ENCODE measurements at regions not wholly inside any gene's neighbourhood (a gene's known extent, or its start where the extent isn't known, plus 50 kb on each side); places are given as distances from the start of the nearest gene placed in this dataset.
"Not testable (repeated sequence)": the region's sequence is repeated elsewhere in the genome, so short reads cannot be mapped to it uniquely, and the experiment has no call there.

DNA sequence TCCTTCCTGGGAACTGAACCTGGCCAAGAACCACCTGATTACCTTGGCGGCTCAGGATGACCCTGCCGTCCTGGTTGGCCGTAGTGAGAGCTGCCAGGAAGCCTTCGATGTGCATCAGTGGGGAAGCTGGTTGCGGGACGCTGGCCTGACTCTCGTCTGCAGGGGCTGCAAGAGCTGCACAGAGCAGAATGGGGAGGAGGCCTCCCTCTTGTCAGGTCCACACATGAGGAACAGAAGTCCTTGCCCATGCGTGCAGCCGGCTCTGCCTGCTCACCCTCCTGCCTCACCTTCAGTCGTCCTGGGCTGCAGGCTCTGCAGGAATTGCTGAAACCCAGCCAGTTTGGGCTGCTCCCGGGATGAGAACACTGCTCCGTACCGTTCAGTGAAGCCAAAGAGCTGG lies 182.3 kb downstream of the KLRB1 start:
- not testable (repeated sequence) for H3K79me2 ChIP-seq (replicated peaks; ENCODE audit: insufficient read depth); H3K4me2 ChIP-seq; H3K27ac ChIP-seq (ENCODE audit: low read depth); H3K4me3 Mint-ChIP-seq; H3K36me3 ChIP-seq (ENCODE audit: insufficient read depth); H3K27ac Mint-ChIP-seq; H3K4me1 Mint-ChIP-seq; H3K4me1 ChIP-seq (ENCODE audit: insufficient read depth); ATAC-seq; H3K9me3 Mint-ChIP-seq; H3K27me3 Mint-ChIP-seq (ENCODE audit: insufficient read depth, low read depth, poor library complexity); H2AFZ ChIP-seq; H3K9me2 ChIP-seq (ENCODE audit: insufficient read depth); H3K4me3 ChIP-seq; H3K27me3 ChIP-seq (ENCODE audit: insufficient read depth); H4K20me1 ChIP-seq (replicated peaks; ENCODE audit: insufficient read depth); H3F3A ChIP-seq (replicated peaks; ENCODE audit: low read depth); DNase-seq (ENCODE audit: low spot score)
- H3K36me3 Mint-ChIP-seq (ENCODE audit: low read depth): peaks cover 19% of the 10 kb centered on the region

DNA sequence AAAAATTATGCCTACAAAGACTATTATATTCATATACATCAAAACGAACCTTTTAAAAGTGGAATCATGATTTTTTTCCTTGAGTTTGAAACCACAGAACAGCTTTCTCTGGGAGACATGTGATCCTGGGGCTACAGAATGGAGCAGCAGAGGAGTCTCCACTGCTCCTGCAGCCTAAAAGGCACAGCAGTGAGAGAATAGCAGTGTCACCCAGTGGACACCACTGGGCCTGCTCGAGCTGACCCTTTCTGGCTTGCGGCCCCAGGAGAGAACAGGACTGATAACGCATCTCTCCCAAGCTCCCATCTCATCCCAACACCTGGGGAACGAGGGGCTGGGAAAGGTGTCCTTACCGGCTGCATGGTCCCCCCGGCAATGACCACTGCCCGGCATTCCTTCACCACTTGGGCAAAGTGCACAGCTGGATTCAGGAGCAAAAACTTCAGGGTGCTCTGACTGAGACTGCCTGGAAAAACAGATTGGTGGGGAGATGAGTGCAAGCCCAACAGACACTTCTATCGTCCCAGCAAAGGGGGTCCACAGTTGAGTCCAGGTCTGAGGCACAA lies 183.5 kb downstream of the KLRB1 start:
- DNase-seq (ENCODE audit: low spot score); H3K4me3 ChIP-seq; H3K36me3 ChIP-seq (ENCODE audit: insufficient read depth); H4K20me1 ChIP-seq (replicated peaks; ENCODE audit: insufficient read depth); H3F3A ChIP-seq (replicated peaks; ENCODE audit: low read depth); ATAC-seq; H3K79me2 ChIP-seq (replicated peaks; ENCODE audit: insufficient read depth); H3K4me1 ChIP-seq (ENCODE audit: insufficient read depth); H3K27me3 ChIP-seq (ENCODE audit: insufficient read depth); H3K27ac ChIP-seq (ENCODE audit: low read depth); H3K27me3 Mint-ChIP-seq (ENCODE audit: insufficient read depth, low read depth, poor library complexity); H3K9me3 Mint-ChIP-seq; H3K4me2 ChIP-seq; H3K4me1 Mint-ChIP-seq; H2AFZ ChIP-seq; H3K4me3 Mint-ChIP-seq; H3K27ac Mint-ChIP-seq; H3K9me2 ChIP-seq (ENCODE audit: insufficient read depth): not testable (repeated sequence)
- peaks cover 19% of the 10 kb centered on the region for H3K36me3 Mint-ChIP-seq (ENCODE audit: low read depth)

DNA sequence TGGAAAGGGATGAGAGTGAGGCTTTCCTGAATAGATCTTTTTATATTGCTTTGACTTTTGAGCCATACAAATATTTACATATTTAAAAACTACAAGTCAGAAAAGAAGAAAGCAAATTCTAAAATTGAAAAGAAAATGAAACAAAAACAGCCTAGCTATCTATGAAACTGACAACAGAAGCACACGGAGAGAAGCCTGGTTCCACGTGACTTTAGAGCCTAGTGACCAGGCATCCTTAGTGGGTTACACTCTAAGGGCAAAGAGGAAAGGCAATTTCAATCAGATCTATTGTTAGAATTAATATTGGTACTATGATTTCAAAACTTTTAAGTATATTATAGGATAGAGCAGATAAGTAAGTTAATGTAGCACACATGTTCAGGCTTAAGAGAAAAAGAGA lies 185.0 kb downstream of the KLRB1 start:
- not testable (repeated sequence) for H4K20me1 ChIP-seq (replicated peaks; ENCODE audit: insufficient read depth); H3K9me3 Mint-ChIP-seq; H3K4me3 ChIP-seq; H3K4me2 ChIP-seq; H3K4me3 Mint-ChIP-seq; H3K79me2 ChIP-seq (replicated peaks; ENCODE audit: insufficient read depth); H3K27ac ChIP-seq (ENCODE audit: low read depth); H3K27ac Mint-ChIP-seq; DNase-seq (ENCODE audit: low spot score); ATAC-seq; H3K4me1 Mint-ChIP-seq; H3K27me3 ChIP-seq (ENCODE audit: insufficient read depth); H2AFZ ChIP-seq; H3F3A ChIP-seq (replicated peaks; ENCODE audit: low read depth); H3K27me3 Mint-ChIP-seq (ENCODE audit: insufficient read depth, low read depth, poor library complexity); H3K4me1 ChIP-seq (ENCODE audit: insufficient read depth); H3K9me2 ChIP-seq (ENCODE audit: insufficient read depth); H3K36me3 ChIP-seq (ENCODE audit: insufficient read depth)
- H3K36me3 Mint-ChIP-seq (ENCODE audit: low read depth): peaks cover 19% of the 10 kb centered on the region

DNA sequence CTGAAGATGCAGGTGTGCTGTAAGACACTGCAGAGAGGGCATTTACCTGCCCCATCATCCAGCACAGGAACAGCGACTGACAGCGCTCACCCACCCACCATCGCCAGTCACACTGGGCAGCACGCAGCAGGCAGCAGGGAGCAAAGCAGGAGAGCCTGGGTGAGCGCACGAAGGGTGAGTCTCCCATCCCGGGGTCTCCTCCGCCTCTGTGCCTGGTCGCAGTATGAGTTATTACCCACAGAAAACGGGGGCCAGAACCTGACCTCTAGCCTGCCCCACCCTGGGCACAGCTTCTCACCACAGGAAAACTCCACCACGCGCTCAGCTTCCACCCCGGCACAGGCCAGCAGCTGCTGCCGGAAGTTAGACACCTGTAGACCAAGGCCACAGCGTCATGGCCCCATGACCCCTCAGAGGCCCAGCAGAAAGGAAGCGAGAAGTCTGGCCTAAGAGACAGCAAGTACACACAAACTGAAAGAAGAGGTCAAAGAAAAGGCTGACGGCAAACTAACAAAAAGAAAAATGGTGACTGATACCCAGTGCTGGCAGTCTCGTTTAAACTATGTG lies 186.1 kb downstream of the KLRB1 start:
- H3K79me2 ChIP-seq (replicated peaks; ENCODE audit: insufficient read depth); H3K4me3 ChIP-seq; ATAC-seq; H3K27me3 Mint-ChIP-seq (ENCODE audit: insufficient read depth, low read depth, poor library complexity); H3K4me3 Mint-ChIP-seq; H2AFZ ChIP-seq; H3F3A ChIP-seq (replicated peaks; ENCODE audit: low read depth); H3K4me1 Mint-ChIP-seq; H4K20me1 ChIP-seq (replicated peaks; ENCODE audit: insufficient read depth); H3K27ac Mint-ChIP-seq; H3K27ac ChIP-seq (ENCODE audit: low read depth); H3K9me2 ChIP-seq (ENCODE audit: insufficient read depth); H3K4me2 ChIP-seq; H3K36me3 ChIP-seq (ENCODE audit: insufficient read depth); DNase-seq (ENCODE audit: low spot score); H3K9me3 Mint-ChIP-seq; H3K27me3 ChIP-seq (ENCODE audit: insufficient read depth); H3K4me1 ChIP-seq (ENCODE audit: insufficient read depth): not testable (repeated sequence)
- H3K36me3 Mint-ChIP-seq (ENCODE audit: low read depth): peaks cover 16% of the 10 kb centered on the region

DNA sequence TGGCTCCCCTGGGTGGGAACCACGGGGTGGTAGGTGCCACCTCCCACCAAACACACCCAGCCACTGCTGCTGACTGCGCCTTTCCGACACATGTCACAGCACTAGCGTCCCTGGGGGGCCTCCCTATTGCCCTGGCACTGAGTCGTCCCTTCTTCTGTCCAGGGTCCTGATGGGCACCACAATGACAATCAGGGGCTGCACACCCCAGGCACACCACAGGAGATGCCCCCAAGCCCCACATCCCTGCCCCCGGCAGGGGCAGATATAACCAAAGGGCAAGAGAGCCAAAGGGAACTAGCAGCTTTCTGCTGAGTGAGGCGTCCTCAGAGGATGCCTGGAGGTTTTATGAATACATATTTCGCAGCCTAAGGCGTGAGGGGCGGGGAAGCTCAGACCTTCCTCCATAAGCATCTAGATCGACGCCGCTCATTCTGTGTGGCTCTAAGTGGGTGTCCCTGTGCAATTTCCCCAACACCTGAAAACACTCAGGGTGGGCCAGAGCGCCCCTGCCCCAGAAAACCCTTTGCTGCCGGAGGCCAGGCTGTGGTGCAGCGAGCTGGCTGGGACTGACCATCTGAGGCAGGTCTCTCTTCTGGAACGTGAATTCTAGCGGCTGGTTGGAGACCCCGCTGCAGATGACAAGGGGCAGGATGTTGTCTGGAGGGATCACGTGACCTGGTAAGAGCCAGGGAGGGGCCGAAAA lies 186.7 kb downstream of the KLRB1 start:
- not testable (repeated sequence) for H3F3A ChIP-seq (replicated peaks; ENCODE audit: low read depth); H3K27ac ChIP-seq (ENCODE audit: low read depth); H3K4me1 Mint-ChIP-seq; H3K9me3 Mint-ChIP-seq; H2AFZ ChIP-seq; H3K36me3 ChIP-seq (ENCODE audit: insufficient read depth); H3K4me2 ChIP-seq; H4K20me1 ChIP-seq (replicated peaks; ENCODE audit: insufficient read depth); H3K4me1 ChIP-seq (ENCODE audit: insufficient read depth); H3K27me3 Mint-ChIP-seq (ENCODE audit: insufficient read depth, low read depth, poor library complexity); H3K79me2 ChIP-seq (replicated peaks; ENCODE audit: insufficient read depth); H3K27me3 ChIP-seq (ENCODE audit: insufficient read depth); H3K4me3 Mint-ChIP-seq; ATAC-seq; H3K27ac Mint-ChIP-seq; H3K4me3 ChIP-seq; H3K9me2 ChIP-seq (ENCODE audit: insufficient read depth); DNase-seq (ENCODE audit: low spot score)
- H3K36me3 Mint-ChIP-seq (ENCODE audit: low read depth): peaks cover 10% of the 10 kb centered on the region; the same call in 2 of the 3 replicates

DNA sequence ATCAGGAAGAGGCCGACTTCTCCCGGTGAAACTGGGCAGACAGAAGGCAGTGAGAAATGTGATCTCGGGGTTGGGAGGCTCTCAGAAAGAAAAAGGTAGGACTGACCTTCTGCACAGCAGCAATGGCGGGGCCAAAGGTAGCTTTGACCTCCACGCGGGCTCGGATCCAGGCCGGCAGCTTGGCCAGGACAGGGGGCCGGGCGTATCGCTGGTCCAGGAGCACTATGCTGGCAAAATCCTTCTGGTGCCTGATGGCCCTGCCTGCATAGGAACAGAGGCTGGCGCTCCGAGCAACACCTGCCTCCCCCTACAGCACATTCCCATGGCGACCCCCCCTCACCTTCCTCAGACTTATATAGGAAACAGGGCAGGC lies 189.1 kb downstream of the KLRB1 start:
- not testable (repeated sequence) for H3F3A ChIP-seq (replicated peaks; ENCODE audit: low read depth); H3K27ac ChIP-seq (ENCODE audit: low read depth); H3K27ac Mint-ChIP-seq; H3K9me2 ChIP-seq (ENCODE audit: insufficient read depth); H2AFZ ChIP-seq; H3K4me3 Mint-ChIP-seq; H3K4me3 ChIP-seq; DNase-seq (ENCODE audit: low spot score); H4K20me1 ChIP-seq (replicated peaks; ENCODE audit: insufficient read depth); H3K36me3 ChIP-seq (ENCODE audit: insufficient read depth); H3K27me3 ChIP-seq (ENCODE audit: insufficient read depth); H3K79me2 ChIP-seq (replicated peaks; ENCODE audit: insufficient read depth); ATAC-seq; H3K4me1 ChIP-seq (ENCODE audit: insufficient read depth); H3K9me3 Mint-ChIP-seq; H3K27me3 Mint-ChIP-seq (ENCODE audit: insufficient read depth, low read depth, poor library complexity); H3K4me1 Mint-ChIP-seq; H3K4me2 ChIP-seq
- peaks cover 13% of the 10 kb centered on the region for H3K36me3 Mint-ChIP-seq (ENCODE audit: low read depth)

All from GM23338 (cell line).